ENCODE measurements at regions not wholly inside any gene's neighbourhood (a gene's known extent, or its start where the extent isn't known, plus 50 kb on each side); places are given as distances from the start of the nearest gene placed in this dataset.

DNA sequence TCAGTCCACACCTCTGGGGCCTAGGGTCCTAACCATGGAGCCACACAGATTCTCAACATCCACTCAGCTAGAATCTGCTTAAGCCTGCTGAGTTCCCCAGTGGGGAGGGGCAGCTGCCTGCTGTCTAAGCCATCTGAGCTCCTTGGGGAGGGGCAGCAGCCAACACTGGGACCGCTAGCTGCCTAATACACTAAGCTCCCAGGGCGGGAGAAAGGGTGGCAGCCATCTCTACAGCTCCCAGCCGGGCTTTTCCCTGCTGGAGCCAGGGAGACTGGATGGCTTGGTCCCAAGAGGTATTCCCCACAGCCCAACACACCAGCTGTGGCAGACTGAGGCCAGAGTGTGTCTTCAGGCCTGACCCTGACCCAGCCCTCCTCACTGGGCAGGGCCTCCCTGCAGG is 217.3 kb upstream of the TMEM45B start:
- Histone ChIP-seq H3K4me3 (no peak overlapping the region), H3K36me3 (replicated peaks in 1 of 2; ENCODE audit: insufficient read depth in 1 of 2, low read depth in 2 of 2) (no peaks in the 10 kb centered on the region), H3K4me1 (peaks cover under 1% of the 10 kb centered on the region), H3K27ac (no peak overlapping the region), H3K27me3 (no peaks in the 10 kb centered on the region), H3K9me3 (no peaks in the 10 kb centered on the region)
- TF ChIP-seq, protein P1, sequence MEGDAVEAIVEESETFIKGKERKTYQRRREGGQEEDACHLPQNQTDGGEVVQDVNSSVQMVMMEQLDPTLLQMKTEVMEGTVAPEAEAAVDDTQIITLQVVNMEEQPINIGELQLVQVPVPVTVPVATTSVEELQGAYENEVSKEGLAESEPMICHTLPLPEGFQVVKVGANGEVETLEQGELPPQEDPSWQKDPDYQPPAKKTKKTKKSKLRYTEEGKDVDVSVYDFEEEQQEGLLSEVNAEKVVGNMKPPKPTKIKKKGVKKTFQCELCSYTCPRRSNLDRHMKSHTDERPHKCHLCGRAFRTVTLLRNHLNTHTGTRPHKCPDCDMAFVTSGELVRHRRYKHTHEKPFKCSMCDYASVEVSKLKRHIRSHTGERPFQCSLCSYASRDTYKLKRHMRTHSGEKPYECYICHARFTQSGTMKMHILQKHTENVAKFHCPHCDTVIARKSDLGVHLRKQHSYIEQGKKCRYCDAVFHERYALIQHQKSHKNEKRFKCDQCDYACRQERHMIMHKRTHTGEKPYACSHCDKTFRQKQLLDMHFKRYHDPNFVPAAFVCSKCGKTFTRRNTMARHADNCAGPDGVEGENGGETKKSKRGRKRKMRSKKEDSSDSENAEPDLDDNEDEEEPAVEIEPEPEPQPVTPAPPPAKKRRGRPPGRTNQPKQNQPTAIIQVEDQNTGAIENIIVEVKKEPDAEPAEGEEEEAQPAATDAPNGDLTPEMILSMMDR (IDR thresholded peaks at IDR 0.05) = no peak
- no peak for TF ChIP-seq POLR2A (IDR thresholded peaks at IDR 0.05)
- ATAC-seq = no peak
- intact Hi-C loops (cut with DNase I) = no loop called here
- WGBS, 2 donors = 88 to 100% methylated on average over 1 to 3 of the region's 3 CpGs
- no peak for DNase-seq

DNA sequence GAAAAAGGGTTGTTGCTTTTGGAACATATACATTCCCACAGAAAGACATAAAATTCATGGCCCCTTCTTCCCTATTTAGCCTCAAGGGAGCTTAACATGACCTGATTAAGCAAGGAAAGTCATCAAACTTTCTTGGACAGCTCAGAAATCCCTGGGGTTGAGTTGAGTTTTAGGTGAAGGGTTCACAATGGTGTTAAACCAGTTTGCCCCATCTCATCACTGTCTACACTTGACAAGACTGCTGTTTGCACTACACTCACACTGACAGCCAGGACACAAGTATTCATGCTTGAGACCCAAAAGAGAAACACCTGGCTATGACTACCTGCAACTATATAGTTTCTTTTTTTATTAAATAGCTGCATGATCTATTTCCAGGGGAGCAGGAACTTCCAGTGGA is 209.8 kb upstream of the TMEM45B start:
- no peak overlapping the region for H3K27ac ChIP-seq
- DNase-seq = no peak
- intact Hi-C loops (cut with DNase I) = no loop called here
- no peak overlapping the region for H3K4me3 ChIP-seq
- no peaks in the 10 kb centered on the region for H3K27me3 ChIP-seq
- ATAC-seq = no peak
- H3K36me3 ChIP-seq (replicated peaks in 1 of 2; ENCODE audit: insufficient read depth in 1 of 2, low read depth in 2 of 2) = no peaks in the 10 kb centered on the region
- no peaks in the 10 kb centered on the region for H3K4me1 ChIP-seq
- TF ChIP-seq, protein P1 (IDR thresholded peaks at IDR 0.05) = no peak
- H3K9me3 ChIP-seq = no peaks in the 10 kb centered on the region

DNA sequence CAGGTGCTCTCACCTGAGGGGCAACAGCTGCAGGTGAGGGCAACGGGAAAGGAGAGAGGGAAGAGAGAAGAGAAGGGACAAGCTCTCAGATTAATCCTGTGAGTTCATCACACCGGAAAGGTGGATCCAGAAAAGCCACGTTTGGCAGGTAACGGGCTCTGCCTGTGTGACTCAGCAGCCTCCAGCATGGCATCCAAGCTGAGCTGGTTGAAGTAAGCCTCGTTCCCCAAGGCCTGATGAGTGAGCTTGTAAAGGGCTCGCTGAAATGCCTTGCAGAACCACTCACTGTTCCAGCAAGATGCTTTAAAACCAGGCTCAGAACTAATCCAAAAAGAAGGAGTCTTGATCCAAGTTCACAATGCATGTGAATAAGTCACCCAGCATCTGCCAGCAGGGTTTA is 206.9 kb upstream of the TMEM45B start:
- H3K36me3 ChIP-seq (replicated peaks in 1 of 2; ENCODE audit: insufficient read depth in 1 of 2, low read depth in 2 of 2) = no peaks in the 10 kb centered on the region
- intact Hi-C loops (cut with DNase I) = no loop called here

DNA sequence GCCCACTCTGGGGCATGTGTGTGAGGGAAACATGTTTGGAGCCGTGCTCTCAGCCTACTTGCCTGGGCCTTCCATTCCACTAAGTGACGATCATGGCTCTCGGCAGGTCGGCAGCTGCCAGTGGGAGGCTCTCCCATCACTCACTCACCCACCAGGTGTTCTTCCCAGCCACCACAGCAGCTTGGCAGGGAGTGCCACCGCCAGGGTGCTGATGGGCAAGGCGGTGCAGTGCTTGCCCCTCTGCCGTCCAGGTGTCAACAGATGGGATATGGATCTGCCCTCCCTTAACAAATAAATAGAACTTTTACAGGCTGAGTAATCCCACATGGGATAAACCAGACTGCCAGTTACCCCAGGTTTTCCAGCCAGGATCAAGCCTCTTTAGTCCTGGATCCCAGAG is 205.5 kb upstream of the TMEM45B start:
- Histone ChIP-seq H3K27me3 (no peaks in the 10 kb centered on the region), H3K4me3 (no peak overlapping the region), H3K4me1 (peaks cover 9% of the 10 kb centered on the region), H3K9me3 (no peaks in the 10 kb centered on the region), H3K27ac (no peak overlapping the region), H3K36me3 (replicated peaks in 1 of 2; ENCODE audit: insufficient read depth in 1 of 2, low read depth in 2 of 2) (no peaks in the 10 kb centered on the region)
- TF ChIP-seq POLR2A (IDR thresholded peaks at IDR 0.05) = no peak
- TF ChIP-seq, protein P1 (IDR thresholded peaks at IDR 0.05) = no peak
- intact Hi-C loops (cut with DNase I) = no loop called here
- DNase-seq (no peak), ATAC-seq (no peak)
- 60 to 91% methylated on average over 1 to 7 of the region's 7 CpGs for WGBS, 2 donors

More for the DNA sequence above, 206.9 kb upstream of the TMEM45B start:
- no peak overlapping the region for H3K27ac ChIP-seq
- ATAC-seq (no peak), DNase-seq (no peak)
- WGBS, 2 donors = 59 to 61% methylated on average over 6 of the region's 6 CpGs
- no peaks in the 10 kb centered on the region for H3K9me3 ChIP-seq
- no peak overlapping the region for H3K4me3 ChIP-seq
- H3K4me1 ChIP-seq = peaks cover 9% of the 10 kb centered on the region
- TF ChIP-seq, protein P1 (IDR thresholded peaks at IDR 0.05) = no peak
- TF ChIP-seq POLR2A (IDR thresholded peaks at IDR 0.05) = no peak
- H3K27me3 ChIP-seq = no peaks in the 10 kb centered on the region

DNA sequence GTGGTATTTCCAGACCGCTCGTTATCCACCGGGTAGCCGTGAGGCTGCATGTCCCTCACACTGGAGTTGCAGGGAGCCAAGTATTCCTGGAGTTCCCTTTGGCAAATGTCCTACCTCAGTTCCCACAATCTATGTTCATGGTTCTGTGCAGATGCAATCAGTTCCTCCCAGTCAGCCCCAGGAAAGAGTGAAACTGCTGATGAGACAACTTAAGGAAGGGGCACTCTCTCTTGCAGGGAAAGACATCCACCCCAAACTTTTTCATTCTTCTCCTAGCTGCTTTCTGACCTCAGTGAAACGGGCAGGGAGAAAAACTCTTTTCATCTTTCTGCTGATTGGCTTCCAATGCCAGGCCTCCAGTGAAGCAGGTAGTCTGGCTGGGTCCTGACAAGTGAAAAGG is 205.1 kb upstream of the TMEM45B start:
- no peaks in the 10 kb centered on the region for H3K9me3 ChIP-seq
- peaks cover 9% of the 10 kb centered on the region for H3K4me1 ChIP-seq
- DNase-seq (no peak), ATAC-seq (no peak)
- H3K27ac ChIP-seq = no peak overlapping the region
- WGBS, 2 donors = 87 to 98% methylated on average over 5 of the region's 5 CpGs
- TF ChIP-seq POLR2A (IDR thresholded peaks at IDR 0.05) = no peak
- TF ChIP-seq, protein P1 (IDR thresholded peaks at IDR 0.05) = no peak
- H3K36me3 ChIP-seq (replicated peaks in 1 of 2; ENCODE audit: insufficient read depth in 1 of 2, low read depth in 2 of 2) = no peaks in the 10 kb centered on the region
- H3K4me3 ChIP-seq = no peak overlapping the region
- H3K27me3 ChIP-seq = no peaks in the 10 kb centered on the region
- intact Hi-C loops (cut with DNase I) = no loop called here
